ENCODE measurements at regions not wholly inside any gene's neighbourhood (a gene's known extent, or its start where the extent isn't known, plus 50 kb on each side); places are given as distances from the start of the nearest gene placed in this dataset.
"Not testable (repeated sequence)": the region's sequence is repeated elsewhere in the genome, so short reads cannot be mapped to it uniquely, and the experiment has no call there.

DNA sequence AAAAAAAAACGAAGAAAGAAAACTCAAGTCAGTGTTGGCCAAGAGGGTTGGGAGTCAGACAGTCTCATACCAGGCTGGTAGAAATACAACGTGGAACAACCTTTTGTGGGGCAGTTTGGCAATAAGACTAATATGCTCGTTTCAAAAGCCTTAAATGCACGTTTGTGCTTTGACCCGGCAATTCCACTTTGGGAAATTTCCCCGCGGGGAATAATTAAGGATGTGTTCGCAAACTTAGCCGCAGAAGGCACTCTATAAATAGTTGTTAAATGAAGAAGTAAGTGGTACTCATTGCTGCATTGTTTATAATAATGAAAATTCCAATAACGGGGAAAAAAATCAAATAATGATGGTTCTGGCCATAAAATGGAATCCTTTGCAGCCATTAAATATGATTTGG lies 664.8 kb upstream of the EEF2KMT start:
- DNase-seq, result no peak
- H3K27ac Mint-ChIP-seq, result no peak overlapping the region
- H3K4me3 Mint-ChIP-seq, result no peak overlapping the region
- no peak for ATAC-seq (replicated peaks in 1 of 2)
- no peaks in the 10 kb centered on the region for H3K4me1 Mint-ChIP-seq (ENCODE audit: low read depth)
- H3K36me3 Mint-ChIP-seq (ENCODE audit: insufficient read depth in 2 of 2), result no peaks in the 10 kb centered on the region
- peaks cover 3 to 14% of the 10 kb centered on the region in 2 donors for H3K9me3 Mint-ChIP-seq
- no peaks in the 10 kb centered on the region for H3K27me3 Mint-ChIP-seq (ENCODE audit: low read depth)

DNA sequence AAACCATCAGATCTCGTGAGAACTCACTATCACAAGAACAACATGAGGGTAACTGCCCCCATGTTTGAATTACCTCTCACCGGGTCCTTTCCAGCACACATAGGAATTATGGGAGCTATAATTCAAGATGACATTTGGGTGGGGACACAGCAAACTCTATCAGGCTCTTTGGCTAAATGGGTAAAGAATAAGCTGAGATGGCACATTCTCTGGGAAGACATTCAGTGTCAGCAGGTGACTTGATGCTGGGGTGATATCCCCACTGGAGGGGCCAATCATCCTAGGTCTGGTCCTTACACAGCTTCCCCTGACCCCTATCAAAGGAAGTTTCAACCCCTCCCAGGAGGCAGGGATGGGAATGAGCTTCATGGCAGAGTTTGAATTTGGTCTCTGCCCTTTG lies 664.0 kb upstream of the EEF2KMT start:
- Mint-ChIP-seq H3K4me3 (no peak overlapping the region), H3K4me1 (ENCODE audit: low read depth) (no peaks in the 10 kb centered on the region), H3K27ac (no peak overlapping the region), H3K27me3 (ENCODE audit: low read depth) (no peaks in the 10 kb centered on the region), H3K36me3 (ENCODE audit: insufficient read depth in 2 of 2) (no peaks in the 10 kb centered on the region), H3K9me3 (peaks cover 5 to 13% of the 10 kb centered on the region in 2 donors)
- ATAC-seq (replicated peaks in 1 of 2) (no peak), DNase-seq (no peak)

DNA sequence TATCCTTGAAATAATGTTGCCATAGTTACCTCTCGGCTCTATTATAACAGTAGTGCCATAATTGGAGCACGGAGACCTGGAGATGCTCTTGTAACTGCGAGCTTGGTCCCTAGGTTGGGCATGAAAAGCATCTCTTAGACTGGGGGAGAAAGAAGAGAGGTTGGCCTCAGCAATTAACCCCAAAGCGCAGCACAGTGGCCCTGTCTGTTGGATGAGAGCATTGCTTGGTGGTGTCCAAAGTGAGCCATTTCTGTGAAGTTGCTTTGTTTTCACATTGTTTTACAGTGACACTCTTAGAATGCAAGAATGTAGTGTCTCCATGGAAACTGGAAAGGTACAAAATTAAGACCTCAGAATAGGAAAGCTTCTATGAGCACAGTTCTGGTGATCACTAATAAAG lies 660.7 kb upstream of the EEF2KMT start:
- no peak for ATAC-seq (replicated peaks in 1 of 2)
- H3K27ac Mint-ChIP-seq, result no peak overlapping the region
- H3K27me3 Mint-ChIP-seq (ENCODE audit: low read depth), result no peaks in the 10 kb centered on the region
- peaks cover 5 to 12% of the 10 kb centered on the region in 2 donors for H3K9me3 Mint-ChIP-seq
- DNase-seq, result no peak
- no peaks in the 10 kb centered on the region for H3K36me3 Mint-ChIP-seq (ENCODE audit: insufficient read depth in 2 of 2)
- no peaks in the 10 kb centered on the region for H3K4me1 Mint-ChIP-seq (ENCODE audit: low read depth)
- H3K4me3 Mint-ChIP-seq, result no peak overlapping the region

DNA sequence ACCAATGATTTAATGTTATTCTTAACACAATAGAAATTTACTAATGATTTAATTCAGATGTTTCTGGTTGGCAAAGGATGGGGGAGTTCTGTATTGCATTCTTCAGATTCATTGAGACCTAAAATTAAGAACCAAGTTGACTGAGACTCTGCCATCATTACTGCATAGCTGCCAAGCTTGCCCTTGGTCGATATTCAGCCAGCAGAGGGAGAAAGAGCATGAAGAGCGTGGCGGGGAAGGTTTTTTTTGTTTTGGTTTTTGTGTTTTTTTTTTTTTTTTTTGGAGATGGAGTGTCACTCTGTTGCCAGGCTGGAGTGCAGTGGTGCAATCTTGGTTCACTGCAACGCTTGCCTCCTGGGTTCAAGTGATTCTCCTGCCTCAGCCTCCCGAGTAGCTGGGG lies 659.4 kb upstream of the EEF2KMT start:
- Mint-ChIP-seq H3K36me3 (ENCODE audit: insufficient read depth in 2 of 2) (no peaks in the 10 kb centered on the region), H3K27ac (no peak overlapping the region), H3K9me3 (peaks cover 5 to 12% of the 10 kb centered on the region in 2 donors), H3K4me3 (no peak overlapping the region), H3K27me3 (ENCODE audit: low read depth) (no peaks in the 10 kb centered on the region), H3K4me1 (ENCODE audit: low read depth) (no peaks in the 10 kb centered on the region)
- DNase-seq (no peak), ATAC-seq (replicated peaks in 1 of 2) (no peak)

DNA sequence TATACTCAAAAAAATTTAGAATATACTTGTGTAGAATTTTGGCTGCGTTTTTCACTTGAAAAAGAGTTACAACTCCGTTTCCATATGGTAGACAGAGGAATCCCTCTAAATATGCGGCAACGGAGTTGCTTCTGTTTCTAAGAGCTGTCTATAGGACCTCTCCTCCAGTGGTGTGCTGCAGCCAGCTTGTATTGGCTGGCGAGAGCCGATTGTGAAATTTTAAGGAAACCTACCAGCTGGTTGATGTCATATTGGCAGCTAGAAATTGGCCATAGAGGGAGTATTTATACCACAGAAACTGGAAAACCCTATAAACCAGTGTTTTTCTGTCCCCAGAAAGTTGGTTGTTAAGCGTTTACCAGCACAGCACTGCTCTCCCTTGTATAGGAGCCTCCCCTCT lies 655.8 kb upstream of the EEF2KMT start:
- Mint-ChIP-seq H3K27me3 (ENCODE audit: low read depth) (no peaks in the 10 kb centered on the region), H3K4me3 (no peak overlapping the region), H3K9me3 (peaks cover 6 to 8% of the 10 kb centered on the region in 2 donors), H3K27ac (no peak overlapping the region), H3K4me1 (ENCODE audit: low read depth) (no peaks in the 10 kb centered on the region), H3K36me3 (ENCODE audit: insufficient read depth in 2 of 2) (peaks cover 0 to 2% of the 10 kb centered on the region in 2 donors)
- ATAC-seq (replicated peaks in 1 of 2) (no peak), DNase-seq (no peak)

DNA sequence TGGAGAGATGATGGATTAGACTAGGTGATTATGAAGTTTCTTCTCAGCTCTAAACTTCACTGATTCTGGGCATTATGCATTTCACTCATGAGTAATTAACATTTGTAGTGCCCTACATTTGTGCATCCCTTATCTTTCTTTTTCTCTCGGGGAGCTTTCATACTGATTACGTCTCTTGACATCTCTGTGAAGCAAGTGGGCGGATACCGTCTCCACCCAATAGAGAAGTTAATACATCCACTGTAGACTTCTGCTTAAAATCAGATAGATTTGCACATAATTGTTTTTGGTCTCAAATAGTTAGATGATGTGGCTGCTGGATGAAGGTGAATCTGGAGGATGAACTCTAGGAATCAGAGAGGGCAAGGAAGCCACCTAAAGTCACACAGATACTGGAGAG lies 653.6 kb upstream of the EEF2KMT start:
- H3K27ac Mint-ChIP-seq, result no peak overlapping the region
- DNase-seq (no peak), ATAC-seq (replicated peaks in 1 of 2) (no peak)
- no peaks in the 10 kb centered on the region for H3K4me1 Mint-ChIP-seq (ENCODE audit: low read depth)
- H3K36me3 Mint-ChIP-seq (ENCODE audit: insufficient read depth in 2 of 2), result peaks cover 0 to 2% of the 10 kb centered on the region in 2 donors
- H3K4me3 Mint-ChIP-seq, result no peak overlapping the region
- H3K27me3 Mint-ChIP-seq (ENCODE audit: low read depth), result no peaks in the 10 kb centered on the region
- H3K9me3 Mint-ChIP-seq, result peaks cover 4 to 5% of the 10 kb centered on the region in 2 donors

DNA sequence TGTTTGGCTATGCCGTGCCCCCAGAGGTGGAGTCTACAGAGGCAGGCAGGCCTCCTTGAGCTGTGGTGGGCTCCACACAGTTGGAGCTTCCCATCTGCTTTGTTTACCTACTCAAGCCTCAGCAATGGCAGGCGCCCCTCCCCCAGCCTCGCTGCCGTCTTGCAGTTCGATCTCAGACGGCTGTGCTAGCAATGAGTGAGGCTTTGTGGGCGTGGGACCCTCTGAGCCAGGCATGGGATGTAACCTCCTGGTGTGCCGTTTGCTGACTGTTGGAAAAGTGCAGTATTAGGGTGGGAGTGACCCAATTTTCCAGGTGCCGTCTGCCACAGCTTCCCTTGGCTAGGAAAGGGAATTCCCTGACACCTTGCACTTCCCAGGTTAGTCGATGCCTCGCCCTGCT lies 652.8 kb upstream of the EEF2KMT start:
- not testable (repeated sequence) for H3K4me1 Mint-ChIP-seq (ENCODE audit: low read depth); H3K4me3 Mint-ChIP-seq; DNase-seq; H3K9me3 Mint-ChIP-seq; H3K27me3 Mint-ChIP-seq (ENCODE audit: low read depth); ATAC-seq (replicated peaks in 1 of 2); H3K27ac Mint-ChIP-seq; H3K36me3 Mint-ChIP-seq (ENCODE audit: insufficient read depth in 2 of 2)

DNA sequence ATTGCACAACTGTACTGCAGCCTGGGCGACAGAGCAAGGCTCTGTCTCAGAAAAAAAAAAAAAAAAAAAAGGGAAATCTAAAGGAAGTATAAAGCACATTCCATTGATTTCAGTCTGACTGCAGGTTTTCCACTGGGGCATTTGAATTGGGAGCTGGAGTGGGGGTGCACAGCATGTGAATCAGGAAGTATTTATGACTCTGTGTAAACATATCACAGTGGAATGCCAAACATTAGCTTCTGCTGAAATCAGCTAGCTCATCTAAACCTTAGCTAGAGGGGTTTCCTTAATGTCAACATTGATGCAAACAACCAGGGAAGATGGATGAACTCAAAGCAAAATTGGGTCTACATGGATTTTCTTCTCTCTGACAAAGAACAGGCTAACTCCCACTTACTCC lies 641.0 kb upstream of the EEF2KMT start:
- DNase-seq (no peak), ATAC-seq (replicated peaks in 1 of 2) (no peak)
- peaks cover 7 to 11% of the 10 kb centered on the region in 2 donors for H3K9me3 Mint-ChIP-seq
- H3K36me3 Mint-ChIP-seq (ENCODE audit: insufficient read depth in 2 of 2), result no peaks in the 10 kb centered on the region
- H3K27me3 Mint-ChIP-seq (ENCODE audit: low read depth), result no peaks in the 10 kb centered on the region
- H3K4me1 Mint-ChIP-seq (ENCODE audit: low read depth), result no peaks in the 10 kb centered on the region
- no peak overlapping the region for H3K27ac Mint-ChIP-seq
- no peak overlapping the region for H3K4me3 Mint-ChIP-seq

DNA sequence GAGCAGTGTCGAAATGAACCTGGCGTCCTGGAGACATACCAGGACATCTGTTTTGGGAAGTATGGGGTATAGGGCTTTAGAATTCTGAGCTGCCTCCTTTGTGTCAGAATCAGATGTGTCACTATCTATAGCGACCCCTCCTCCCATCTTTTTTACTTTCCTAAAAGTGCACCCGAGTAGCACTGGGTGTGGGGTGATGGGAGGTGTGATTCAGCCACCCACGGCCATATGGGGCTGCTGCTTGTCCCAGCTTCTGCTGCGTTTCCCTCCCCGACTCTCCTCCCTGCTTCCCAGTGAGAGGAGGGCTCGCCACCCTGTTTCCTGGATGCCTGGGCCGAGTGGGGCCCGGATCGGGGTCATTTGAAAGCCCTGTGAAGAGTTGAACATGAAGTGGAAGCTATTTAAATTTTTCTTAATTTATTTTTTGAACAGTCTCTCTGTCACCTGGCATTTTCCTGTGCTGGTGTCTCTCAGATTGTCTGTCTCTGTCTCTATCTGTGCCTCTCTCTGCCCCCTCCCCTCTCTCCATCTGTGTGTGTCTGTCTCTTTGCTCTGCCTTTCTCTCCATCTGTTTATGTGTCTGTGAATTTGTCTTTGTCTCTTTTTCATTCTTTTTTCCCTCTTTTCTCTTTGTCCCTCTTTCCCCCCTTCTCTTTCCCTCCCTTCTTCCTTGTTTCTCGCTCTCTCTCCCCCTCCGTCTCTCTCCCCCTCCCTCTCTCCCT lies 638.8 kb upstream of the EEF2KMT start:
- no peak for DNase-seq
- Mint-ChIP-seq H3K4me1 (ENCODE audit: low read depth) (no peaks in the 10 kb centered on the region), H3K4me3 (no peak overlapping the region), H3K36me3 (ENCODE audit: insufficient read depth in 2 of 2) (no peaks in the 10 kb centered on the region), H3K9me3 (peaks cover 8 to 10% of the 10 kb centered on the region in 2 donors), H3K27ac (no peak overlapping the region), H3K27me3 (ENCODE audit: low read depth) (no peaks in the 10 kb centered on the region)
- ATAC-seq (replicated peaks in 1 of 2), result no peak

DNA sequence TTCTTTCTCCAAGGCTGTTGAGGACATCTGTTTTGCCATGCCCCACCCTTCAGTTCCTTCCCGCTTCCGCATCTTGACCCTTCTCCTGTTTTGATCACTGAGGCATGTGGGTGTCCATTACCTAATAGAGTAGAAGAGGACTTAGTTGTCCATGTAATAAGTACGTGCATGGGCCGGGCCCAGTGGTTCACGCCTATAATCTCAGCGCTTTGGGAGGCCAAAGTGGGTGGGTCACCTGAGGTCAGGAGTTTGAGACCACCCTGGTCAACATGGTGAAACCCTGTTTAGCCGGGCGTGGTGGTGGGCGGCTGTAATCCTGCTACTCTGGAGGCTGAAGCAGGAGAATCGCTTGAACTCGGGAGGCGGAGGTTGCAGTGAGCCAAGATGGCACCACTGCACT lies 637.8 kb upstream of the EEF2KMT start:
- Mint-ChIP-seq H3K27ac (no peak overlapping the region), H3K4me1 (ENCODE audit: low read depth) (no peaks in the 10 kb centered on the region), H3K4me3 (no peak overlapping the region), H3K9me3 (peaks cover 8 to 10% of the 10 kb centered on the region in 2 donors), H3K27me3 (ENCODE audit: low read depth) (no peaks in the 10 kb centered on the region), H3K36me3 (ENCODE audit: insufficient read depth in 2 of 2) (no peaks in the 10 kb centered on the region)
- DNase-seq, result no peak
- ATAC-seq (replicated peaks in 1 of 2), result no peak

DNA sequence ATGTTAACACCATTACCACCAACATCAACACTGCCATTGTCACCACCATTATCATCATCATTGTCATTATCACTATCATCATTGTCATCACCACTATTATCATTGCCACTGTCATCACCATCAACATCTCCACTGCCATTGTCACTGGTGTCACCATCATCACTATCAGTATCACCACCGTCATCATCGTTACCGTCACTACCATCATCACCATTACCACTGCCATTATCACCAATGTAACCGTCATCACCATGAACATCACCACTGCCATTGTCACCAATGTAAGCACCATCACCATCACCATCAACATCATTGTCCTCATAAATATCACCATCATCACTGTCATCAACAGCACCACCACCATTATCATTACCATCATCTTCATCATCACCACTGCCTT lies 633.2 kb upstream of the EEF2KMT start:
- ATAC-seq (replicated peaks in 1 of 2) (no peak), DNase-seq (no peak)
- peaks cover 5 to 6% of the 10 kb centered on the region in 2 donors for H3K9me3 Mint-ChIP-seq
- no peaks in the 10 kb centered on the region for H3K27me3 Mint-ChIP-seq (ENCODE audit: low read depth)
- no peak overlapping the region for H3K4me3 Mint-ChIP-seq
- H3K27ac Mint-ChIP-seq, result no peak overlapping the region
- H3K4me1 Mint-ChIP-seq (ENCODE audit: low read depth), result no peaks in the 10 kb centered on the region
- H3K36me3 Mint-ChIP-seq (ENCODE audit: insufficient read depth in 2 of 2), result no peaks in the 10 kb centered on the region

DNA sequence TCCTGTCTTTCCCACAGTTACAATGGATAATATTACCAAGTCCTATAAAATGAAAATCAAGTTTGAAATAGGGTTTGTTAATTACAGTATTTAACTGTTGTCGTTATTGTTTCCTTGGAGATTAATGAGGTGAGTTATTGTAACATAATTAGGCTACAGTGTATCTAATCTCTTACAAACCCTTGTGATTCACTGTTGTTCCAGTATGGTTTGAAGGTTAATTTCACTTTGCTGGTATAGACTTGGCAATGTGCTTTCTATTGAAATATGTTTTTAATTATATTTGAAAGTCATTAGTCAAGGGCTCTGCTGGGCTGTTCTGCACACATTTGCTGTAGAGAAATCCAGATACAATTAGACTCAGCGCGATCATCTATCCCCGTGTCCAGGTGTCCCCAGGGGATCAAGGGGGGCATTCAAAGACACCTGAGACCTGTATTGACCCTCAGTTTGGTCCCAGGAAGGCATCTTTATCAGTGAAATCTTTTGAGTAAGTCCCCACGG lies 624.6 kb upstream of the EEF2KMT start:
- no peak for DNase-seq
- peaks cover 0 to 4% of the 10 kb centered on the region in 2 donors for H3K9me3 Mint-ChIP-seq
- H3K4me3 Mint-ChIP-seq, result no peak overlapping the region
- H3K4me1 Mint-ChIP-seq (ENCODE audit: low read depth), result no peaks in the 10 kb centered on the region
- H3K36me3 Mint-ChIP-seq (ENCODE audit: insufficient read depth in 2 of 2), result no peaks in the 10 kb centered on the region
- ATAC-seq (replicated peaks in 1 of 2), result no peak
- H3K27ac Mint-ChIP-seq, result no peak overlapping the region
- H3K27me3 Mint-ChIP-seq (ENCODE audit: low read depth), result no peaks in the 10 kb centered on the region

DNA sequence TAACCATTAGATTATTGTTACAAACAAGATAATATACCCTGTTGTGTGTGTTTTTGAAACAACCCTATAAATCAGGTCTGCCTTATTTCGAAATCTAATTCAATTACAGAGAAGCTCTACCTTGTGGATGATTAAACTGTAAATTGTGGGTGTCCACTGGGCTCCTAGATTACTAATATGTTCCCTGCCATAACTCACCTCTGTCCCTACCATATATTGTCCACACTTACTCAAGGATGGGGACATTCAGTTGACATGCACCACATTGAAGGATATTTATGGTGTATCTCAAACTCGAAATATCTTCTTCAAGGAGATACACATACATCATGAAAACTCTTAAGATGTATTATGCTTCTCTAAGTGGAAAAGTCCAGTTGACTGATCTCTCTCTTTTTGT lies 617.6 kb upstream of the EEF2KMT start:
- no peak for ATAC-seq (replicated peaks in 1 of 2)
- Mint-ChIP-seq H3K36me3 (ENCODE audit: insufficient read depth in 2 of 2) (no peaks in the 10 kb centered on the region), H3K27me3 (ENCODE audit: low read depth) (no peaks in the 10 kb centered on the region), H3K27ac (no peak overlapping the region), H3K9me3 (peaks cover 2 to 6% of the 10 kb centered on the region in 2 donors), H3K4me1 (ENCODE audit: low read depth) (no peaks in the 10 kb centered on the region), H3K4me3 (no peak overlapping the region)
- no peak for DNase-seq

DNA sequence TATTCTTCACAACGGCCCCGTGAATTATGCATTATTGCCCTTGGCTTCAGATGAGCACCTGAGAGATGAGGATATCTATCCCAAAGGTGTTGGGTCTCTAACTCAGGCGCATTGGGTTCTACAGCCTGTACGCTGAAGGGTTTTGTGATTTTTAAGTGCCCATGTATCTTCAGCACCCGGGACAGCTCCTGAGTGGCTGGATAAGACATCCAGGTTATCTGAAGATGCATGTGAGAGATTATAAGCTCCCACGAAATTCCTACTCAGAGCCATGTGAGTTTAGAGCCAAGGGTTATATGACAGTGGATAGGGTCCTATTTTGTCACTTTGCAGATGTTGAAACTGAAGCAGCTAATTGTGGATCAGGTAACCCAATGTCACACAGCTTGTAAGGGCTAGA lies 612.3 kb upstream of the EEF2KMT start:
- H3K4me3 Mint-ChIP-seq, result no peak overlapping the region
- H3K36me3 Mint-ChIP-seq (ENCODE audit: insufficient read depth in 2 of 2), result no peaks in the 10 kb centered on the region
- no peaks in the 10 kb centered on the region for H3K27me3 Mint-ChIP-seq (ENCODE audit: low read depth)
- DNase-seq (no peak), ATAC-seq (replicated peaks in 1 of 2) (no peak)
- no peak overlapping the region for H3K27ac Mint-ChIP-seq
- H3K9me3 Mint-ChIP-seq, result peaks cover 2 to 9% of the 10 kb centered on the region in 2 donors
- H3K4me1 Mint-ChIP-seq (ENCODE audit: low read depth), result no peaks in the 10 kb centered on the region
